Stimulated activated CD4-positive, alpha-beta T cell treated with anti-CD3 and anti-CD28 coated beads, Interleukin-12 subunit alpha, Interleukin-12 subunit beta, amount 100 ng/mL, for 24 hours (primary cell): ENCODE measurements at regions not wholly inside any gene's neighbourhood (a gene's known extent, or its start where the extent isn't known, plus 50 kb on each side); places are given as distances from the start of the nearest gene placed in this dataset.

Experiments used
- DNase-seq, 2 experiments: peaks; one replicate each; pipeline ENCODE4 v3.0.0-alpha.2; 2020; ENCODE audit warnings: low read depth in 2 of 2

DNA sequence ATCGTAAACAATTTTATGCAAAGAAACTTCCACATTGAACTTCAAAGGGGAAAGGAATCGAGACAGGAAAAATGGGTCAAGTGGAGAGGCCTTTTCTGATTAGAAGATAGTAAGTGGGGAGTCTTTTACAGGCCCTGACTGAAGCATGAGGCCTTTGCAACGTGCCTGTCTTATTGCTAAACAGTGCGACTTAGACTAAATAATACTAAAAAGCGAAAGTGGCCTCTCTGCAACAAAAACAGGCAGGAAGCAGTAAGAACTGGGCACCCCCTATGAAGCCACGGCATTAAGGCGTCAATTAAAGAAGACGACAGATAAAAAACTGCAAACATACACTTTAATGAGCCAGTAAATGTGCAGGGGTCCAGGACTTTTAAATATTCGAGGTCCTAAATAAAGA is 283.4 kb upstream of the GRIP1 start:
- no peak for DNase-seq

DNA sequence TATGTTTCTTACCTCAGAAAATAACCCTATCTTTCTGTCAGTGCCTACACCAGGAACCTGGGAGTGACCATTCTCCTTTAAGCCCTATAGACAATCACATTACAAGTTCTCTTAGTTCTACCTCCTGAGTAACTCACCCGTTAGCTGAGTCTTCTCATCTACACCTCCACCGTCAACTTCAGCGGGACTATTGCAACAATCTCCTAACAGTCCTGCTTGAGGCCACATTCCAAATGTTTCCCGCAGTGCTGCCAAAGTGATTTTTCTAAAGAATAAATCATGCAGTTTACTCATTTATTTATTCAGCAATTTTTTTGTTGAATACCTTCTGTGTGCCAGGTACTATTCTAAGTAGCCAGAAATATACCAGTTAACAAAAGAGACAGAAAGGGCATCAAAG is 285.0 kb upstream of the GRIP1 start:
- no peak for DNase-seq

DNA sequence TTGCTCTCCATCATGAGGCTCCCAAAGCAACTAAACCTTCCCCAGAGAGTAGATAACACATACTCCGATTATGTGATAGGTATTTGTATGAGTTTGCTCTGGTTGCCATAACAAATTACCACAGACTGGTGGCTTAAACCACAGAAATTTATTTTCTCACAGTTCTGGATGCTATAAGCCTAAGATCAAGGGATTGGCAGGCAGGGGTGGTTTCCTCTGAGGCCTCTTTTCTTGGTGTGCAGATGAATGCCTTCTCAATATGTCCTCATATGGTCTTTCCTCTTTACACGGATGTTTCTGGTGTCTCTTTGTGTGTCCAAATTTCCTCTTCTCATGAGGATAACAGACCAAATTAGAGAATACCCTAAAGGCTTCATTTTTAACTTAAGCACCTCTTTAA is 285.8 kb upstream of the GRIP1 start:
- DNase-seq, result peak in 1 of 2 experiments; percentile 22

DNA sequence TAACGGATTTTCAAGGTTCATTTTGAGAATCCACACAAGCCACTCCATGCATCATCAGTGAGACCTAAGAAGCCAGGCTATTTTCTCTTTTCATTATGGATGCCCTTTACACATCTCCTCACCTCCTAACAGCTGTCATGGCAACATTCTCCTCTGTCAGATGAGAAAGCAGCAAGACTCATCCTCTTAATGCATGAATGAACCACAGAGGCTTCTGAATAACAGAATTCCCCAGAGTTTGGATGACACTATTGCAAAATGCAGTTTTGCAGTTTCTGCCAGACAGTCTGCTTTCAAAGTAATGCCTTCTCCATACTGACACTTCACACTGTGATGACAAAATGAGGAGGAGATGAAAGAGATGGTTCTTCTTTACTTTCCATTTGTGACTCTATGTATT is 286.7 kb upstream of the GRIP1 start:
- no peak for DNase-seq

DNA sequence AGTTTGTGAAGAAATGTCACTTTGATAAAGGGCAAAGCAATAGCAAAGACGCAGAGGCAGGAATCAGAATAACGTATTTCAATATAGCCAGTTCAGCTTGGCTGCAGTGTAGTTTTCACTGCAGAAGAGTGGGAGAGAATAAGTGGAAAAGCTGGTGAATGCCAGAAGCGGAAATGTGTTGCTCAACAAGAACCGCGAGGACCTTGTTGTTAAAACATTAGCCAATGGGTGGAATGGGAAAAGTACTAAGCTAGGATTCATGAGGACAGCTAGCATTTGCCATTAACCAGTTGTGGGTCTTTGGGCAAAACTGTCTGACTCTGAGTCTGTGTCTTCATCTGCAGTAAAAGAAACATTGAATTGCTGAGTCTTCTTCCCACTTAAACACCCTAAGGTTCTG is 292.9 kb upstream of the GRIP1 start:
- no peak for DNase-seq

DNA sequence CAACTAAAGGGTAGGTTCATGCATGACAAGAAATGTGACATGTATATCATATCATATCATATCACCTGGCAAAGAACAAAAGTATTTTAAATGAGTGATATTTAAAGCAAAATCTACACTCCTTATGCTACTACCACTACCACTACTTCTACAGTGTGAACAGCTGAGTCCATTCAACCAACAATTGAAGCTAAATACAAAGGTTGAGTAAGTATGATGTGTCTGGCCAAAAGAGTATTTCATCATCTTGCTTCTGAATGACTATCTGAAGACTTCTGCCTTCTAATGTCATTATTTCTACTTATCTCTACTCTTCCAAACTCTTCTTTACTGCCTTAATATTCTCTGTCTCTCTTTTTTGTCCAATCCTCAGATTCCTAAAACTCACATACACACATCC is 292.6 kb upstream of the CAND1 start:
- DNase-seq, result no peak

DNA sequence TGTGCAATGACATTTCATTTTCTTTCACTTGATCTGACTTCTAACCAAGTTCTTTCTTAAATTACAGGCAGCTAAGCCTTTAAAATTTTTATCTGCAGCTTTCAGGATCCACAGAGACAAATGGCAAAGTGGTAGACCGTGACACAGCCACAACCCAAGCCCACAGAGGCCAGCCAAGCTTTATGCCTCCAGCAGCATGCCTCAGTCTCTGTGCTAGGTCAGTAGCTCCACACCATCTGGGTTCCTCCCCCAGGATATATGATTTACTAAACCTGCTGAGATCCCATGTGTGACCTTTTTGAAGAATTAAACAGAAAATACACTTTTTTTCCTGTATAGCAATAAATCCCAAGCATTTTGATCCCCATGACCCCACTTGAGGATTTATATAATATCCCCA is 290.4 kb upstream of the CAND1 start:
- DNase-seq, result no peak

DNA sequence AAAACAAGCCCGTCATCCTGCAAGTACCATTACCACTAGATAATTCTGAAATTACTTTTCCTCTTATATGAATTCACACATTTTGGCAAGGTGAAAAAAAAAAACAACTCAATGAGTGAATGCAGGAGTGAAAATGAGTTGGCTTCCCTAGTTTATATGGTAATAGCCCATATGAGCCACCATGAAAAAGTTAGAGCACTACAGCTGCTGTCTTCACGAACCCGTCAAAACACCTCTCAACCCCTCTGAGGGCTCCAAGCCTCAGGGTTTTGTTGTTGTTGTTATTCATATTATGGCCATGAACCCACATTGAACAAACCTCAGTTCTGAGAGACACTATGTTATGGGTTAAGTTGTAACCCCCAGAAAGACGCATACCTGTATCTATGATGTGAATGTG is 289.9 kb upstream of the CAND1 start:
- no peak for DNase-seq

DNA sequence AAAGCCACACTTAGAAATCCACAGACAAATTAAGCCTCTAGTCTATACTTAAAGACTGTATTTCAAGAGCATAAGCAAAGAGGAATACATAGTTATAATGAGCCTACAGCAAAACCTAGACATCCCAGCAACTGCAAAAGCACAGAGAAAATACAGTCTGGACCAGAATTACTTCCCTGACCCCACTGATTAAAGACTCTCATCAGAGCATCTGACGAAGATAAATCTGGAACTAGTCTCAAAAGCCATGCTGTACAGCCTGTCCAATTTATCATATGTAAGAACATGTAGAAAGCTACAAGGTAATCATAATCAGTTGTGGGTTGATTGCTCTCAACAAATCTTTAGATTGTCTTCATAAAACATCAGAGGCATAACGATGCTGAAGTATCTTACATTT is 285.1 kb upstream of the CAND1 start:
- no peak for DNase-seq

DNA sequence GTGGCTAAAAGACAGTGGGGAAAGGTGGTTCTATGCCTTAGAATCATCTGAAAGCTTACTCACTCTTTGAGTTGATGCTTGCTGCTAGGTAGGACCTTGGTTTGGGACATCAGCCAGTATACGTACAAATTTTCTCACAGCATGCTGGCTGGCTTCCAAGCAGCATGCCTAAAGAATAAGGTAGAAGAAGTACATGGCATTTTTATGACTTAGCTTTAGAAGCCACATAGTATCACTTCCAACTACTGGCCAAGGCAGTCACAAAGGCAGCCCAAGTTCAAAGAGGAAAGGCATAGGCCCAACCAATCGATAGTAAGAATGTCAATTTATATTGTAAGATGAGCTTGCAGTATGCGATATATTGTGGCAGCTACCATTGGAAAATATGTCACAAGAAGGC is 284.2 kb upstream of the CAND1 start:
- no peak for DNase-seq

DNA sequence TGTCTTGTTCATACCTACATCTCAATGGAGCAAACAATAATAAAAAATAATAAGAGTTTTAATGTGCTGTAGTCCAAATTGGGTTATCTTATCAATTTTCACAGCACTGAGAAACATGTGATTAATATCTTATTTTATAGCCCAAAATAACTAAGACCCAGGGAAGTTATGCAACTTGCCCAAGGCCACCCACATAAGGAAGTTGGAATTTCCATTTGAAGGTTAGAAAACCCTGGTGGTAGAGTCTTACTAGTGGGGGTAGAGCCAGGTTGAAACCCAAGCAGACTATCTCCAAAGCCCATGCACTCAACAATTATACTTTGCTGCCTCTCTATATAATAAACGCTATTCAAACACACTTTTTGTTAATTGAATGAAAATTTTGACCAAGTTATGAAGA is 270.0 kb upstream of the CAND1 start:
- DNase-seq, result no peak

DNA sequence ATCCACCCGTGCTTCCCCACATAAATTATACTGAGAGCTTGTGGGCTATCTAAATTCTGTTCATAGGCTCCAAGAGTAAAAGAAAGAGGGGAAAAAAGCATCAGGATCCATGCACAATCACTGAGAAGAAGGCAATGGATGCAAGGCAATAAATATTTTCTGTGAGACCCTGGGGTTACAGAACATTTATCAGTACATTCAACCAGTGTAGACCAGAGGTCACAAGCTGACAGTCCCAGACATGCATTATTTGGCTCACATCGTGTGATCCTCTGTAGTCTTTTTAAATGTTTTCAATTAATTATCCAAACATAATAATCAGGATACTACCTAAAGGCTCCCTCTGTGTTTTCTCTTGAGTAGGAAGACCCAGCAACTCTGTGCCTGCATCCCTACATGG is 267.9 kb upstream of the CAND1 start:
- no peak for DNase-seq

DNA sequence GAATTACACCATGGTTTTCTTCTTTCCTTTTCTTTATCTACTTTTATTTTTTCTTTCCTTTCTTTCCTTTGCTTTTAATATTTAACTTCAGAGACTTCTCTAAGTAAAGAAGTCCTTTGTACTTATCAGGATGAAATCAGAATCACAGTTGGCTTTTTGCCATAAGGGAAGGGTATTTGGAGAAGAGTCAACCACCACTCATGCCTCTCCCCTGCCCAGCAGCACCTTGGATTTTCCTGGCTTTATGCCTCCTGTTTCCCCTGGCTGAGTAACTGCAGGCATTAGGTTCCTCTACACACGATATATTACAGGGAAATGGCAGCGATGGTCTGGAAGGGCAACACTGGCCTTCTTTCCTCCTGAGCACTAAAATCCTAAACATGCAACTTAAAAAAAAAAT is 266.4 kb upstream of the CAND1 start:
- DNase-seq, result no peak

DNA sequence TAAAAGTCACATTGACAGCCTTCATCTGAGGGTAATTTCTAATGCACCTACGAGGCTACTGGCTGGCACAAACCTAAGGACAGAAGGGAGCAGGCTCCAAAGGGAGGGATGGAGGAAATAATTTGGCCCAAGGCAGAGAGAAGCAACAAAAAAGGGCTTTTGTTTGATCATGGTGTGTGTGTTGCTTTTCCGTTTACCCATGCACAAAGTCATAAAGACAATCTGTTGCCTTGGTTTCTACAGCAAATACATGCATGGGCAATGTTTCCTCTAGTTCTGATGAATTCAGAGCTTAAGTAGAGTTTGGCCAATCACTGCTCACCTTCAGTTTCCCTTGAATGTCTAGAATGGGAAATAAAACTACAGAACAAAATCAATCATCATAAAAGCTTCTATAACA is 262.5 kb upstream of the CAND1 start:
- no peak for DNase-seq

DNA sequence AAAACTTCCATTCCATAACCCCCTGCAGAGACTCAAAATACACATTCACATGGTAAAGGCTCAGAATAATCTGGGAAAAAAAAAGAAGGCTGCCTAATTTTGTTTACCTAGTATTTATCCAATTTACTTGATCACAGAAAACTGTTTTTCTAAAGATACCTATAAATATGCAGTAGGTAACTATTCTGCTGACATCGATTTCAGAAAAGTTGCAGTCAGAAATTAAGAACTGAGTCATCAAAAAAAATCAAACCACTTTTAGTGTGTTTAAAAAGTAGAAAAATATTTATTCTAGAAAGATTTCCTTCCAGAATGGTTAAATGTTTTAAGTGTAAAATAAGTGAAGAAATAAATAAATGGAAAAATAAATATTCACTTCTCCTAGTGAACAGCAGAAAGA is 254.5 kb upstream of the CAND1 start:
- no peak for DNase-seq

DNA sequence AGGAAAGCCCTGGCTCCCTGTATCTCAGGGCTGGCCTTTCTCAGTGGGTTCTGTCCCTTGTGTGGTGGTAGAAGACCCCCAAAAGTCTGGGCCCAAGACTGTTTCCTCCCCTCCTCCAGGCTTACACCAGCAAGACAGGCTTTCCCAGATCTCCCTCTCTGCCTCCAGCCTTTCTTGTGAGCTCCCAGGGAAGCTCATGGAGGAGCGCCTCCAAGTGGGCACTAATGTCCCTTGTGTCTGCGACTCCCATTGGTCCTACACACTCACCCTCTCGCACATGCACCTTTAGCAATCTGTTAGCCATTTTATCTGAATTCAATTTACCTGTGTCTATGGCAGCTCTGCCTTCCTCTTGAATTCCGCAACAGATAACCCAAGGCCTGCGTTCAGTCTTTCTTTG is 251.1 kb upstream of the CAND1 start:
- no peak for DNase-seq

DNA sequence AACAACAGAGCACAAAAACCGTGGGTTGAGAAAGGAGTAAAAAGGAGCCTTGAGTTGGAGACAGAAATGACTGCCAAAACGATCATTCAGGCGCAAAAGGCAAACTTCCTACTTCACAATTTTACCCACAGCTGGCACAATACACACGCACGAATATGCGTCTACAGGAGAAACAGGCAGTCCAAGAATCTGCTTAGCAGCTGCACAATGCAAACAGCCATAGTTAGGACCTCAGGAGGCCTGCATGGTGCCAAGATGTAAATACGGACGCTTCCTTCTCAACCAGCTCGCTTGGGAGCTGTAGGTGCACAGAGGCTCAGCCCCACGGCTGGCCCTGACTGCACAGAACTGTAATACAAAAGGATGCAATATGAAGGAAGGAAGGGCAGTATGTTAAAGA is 250.1 kb upstream of the CAND1 start:
- no peak for DNase-seq

DNA sequence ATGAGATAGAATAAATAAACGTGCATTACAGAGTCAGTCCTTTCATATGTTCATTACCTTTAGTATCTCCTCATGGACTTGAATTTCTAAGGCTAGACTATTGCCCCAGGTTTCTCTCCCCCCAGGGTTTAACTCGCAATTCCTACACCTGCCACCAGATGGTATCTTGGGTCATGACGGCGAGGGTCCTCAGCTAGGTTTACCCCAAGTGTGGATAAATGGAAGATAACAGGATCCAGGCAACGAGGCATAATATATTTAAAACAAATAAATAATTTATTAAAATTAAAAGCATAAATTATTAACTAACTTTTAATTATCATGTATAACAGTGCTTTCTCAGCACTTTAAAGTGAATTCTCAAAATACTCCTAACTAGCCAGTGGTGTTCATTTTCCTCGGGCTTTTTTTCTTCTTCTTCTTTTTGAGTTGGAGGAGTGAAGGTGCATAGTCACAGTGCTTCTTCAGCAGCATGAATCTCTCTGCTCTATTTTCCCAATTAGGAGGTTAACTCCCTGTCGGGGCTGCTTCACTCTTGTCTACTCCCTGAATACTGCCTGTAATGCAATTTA is 243.5 kb upstream of the CAND1 start:
- peak in 1 of 2 experiments; percentile 43 for DNase-seq

DNA sequence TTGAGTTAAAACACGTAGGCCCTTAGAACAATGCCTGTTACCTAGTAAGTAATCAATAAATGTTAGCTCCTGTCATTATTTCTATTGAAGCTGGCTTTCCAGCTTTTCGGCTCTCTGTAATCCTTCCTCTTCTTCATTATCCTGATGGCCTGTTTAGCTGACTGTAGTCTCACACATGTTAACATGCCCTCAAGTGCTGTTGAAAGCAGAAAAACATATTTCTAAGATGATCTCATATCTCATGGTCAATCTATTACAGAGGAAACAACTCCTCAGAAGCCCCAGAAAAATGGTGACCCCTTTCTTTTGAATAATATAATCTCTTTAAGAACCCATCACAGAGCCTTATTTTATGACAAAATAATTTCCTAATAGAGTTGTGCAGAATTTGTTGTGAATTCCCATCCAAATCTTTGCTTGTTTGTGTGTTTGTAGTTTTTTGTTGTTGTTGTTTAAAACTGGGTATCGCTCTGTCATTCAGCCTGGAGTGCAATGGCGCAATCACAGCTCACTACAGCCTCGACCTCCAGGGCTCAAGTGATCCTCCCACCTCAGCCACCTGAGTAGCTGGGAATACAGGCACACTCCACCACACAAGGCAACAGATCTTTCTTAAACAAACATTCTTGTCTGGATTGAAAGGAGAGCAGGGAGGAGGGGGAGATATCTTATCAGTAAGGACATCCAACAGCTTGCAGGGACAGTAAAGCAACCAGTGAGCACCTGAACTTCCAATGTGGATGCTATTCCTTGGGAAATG is 242.5 kb upstream of the CAND1 start:
- no peak for DNase-seq

DNA sequence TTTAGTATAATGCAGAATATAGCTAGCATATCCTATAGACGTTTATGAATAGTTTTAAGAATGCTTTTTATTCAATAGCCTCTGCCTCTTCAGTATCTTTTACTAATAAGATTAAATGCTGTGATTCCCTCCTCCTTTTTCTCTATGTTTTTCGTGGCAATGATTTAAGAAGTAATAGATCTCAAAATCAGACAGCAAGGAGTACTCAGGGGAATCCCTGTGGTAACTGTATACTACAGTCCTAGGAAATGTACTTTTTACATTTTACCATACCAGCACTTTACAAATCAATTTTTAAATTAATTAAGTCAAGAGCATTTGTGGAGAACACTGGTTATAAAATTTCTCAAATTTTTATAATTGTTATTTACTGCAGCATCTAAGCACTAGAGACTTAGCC is 240.6 kb upstream of the CAND1 start:
- DNase-seq, result no peak

DNA sequence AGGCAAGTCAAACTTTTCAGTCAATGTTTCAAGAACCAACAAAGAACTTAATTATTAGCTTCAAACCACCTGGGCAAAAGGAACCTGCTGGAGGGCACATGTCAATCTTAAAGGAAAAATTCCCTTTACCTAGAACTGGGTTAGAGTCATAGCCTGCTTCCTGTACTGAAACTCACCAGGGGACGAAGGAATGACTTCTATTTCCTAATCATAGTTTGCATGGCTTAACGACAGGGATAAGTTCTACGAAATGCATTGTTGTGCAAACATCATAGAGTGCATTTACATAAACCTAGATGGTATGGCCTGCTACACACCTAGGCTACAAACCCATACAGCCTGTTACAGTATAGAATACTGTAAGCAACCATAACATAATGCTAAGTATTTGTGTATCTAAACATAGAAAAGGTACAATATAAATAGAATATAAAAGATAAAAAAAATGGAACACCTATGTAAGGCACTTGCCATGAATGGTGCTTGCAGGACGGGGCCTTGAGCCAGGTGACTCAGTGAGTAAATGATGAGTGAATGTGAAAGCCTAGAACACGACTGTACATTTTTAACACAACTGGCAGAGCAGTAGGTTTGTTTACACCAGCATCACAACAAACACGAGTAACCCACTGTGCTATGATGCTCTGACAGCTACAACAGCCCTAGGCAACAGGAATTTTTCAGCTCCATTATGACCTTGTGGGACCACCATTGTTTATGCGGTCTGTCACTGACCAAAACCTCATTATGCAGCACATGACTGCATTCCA is 234.9 kb upstream of the CAND1 start:
- DNase-seq, result no peak

DNA sequence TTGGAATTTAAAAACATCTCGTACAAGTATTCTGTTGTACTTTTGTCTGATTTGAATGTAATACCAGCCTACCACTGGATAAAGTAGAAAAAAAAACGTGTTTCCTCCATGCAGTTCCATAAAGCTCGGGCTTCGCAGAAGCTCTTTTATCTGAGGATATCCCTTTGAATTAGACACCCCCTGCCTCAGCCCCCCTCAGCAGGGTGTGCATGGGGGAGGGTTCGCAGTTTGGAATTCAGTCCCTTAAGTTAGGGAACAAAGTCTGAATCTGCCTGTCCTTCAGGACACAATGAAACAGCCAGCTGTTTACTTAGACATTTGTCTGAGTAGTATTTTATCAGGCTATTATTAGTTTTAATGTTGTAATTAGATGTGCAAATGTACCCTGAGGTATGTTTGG is 234.0 kb upstream of the CAND1 start:
- DNase-seq, result no peak

DNA sequence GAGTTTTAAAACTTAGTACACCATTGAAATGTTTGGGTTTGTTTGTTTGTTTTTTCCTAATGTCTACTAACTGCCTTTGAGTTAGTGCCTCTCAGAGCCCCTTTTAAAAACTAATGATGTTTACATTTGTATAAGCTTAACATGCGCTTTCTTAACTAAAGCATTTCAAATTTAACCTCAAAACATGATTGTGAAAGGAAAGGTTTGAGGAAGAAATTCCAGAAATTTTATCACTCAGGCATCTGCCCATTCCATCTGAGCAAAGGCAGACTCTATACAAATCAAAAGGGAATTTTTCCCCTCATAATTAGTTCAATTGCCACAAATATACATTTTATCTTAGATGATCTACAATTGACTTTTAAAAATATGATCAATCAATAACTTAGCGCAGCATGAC is 230.7 kb upstream of the CAND1 start:
- DNase-seq, result no peak
